Kidney (tissue), 13 donors: ENCODE measurements at regions not wholly inside any gene's neighbourhood (a gene's known extent, or its start where the extent isn't known, plus 50 kb on each side); places are given as distances from the start of the nearest gene placed in this dataset.

Experiments
- DNase-seq, 5 donors: peaks; one replicate each; pipeline ENCODE4 v3.0.0-alpha.2; 2013 to 2020
- FAIRE-seq: peaks from 2 replicates; lab custom pipeline; 2012; peaks lifted over from hg19 to GRCh38; lab: Jason Lieb, UNC
- H3K27ac ChIP-seq, 2 donors: one replicate each; pipeline ENCODE4 v1.7.0; 2013; ENCODE audit warnings: low read depth in 2 of 2, low read length in 2 of 2, inconsistent platforms in 1 of 2
- H3K27me3 ChIP-seq: one replicate; pipeline ENCODE4 v1.7.1; 2013; ENCODE audit warnings: low read length, inconsistent platforms; ENCODE audit not compliant: control insufficient read depth, insufficient read depth
- H3K36me3 ChIP-seq, 3 donors: one replicate each; pipeline versions ENCODE4 v1.7.0 to v1.7.1; 2013; ENCODE audit warnings: low read length in 3 of 3, control low read depth in 1 of 3, inconsistent platforms in 1 of 3; ENCODE audit not compliant: insufficient read depth in 3 of 3, control insufficient read depth in 2 of 3
- H3K4me1 ChIP-seq, 3 donors: one replicate each; pipeline versions ENCODE4 v1.7.0 to v1.7.1; 2013; ENCODE audit warnings: low read length in 3 of 3, inconsistent platforms in 1 of 3, low read depth in 1 of 3; ENCODE audit not compliant: control insufficient read depth in 2 of 3, insufficient read depth in 2 of 3
- H3K4me3 ChIP-seq, 3 donors: one replicate each; pipeline versions ENCODE4 v1.7.0 to v1.8.1; 2013; ENCODE audit warnings: low read length in 3 of 3, control low read depth in 1 of 3, inconsistent platforms in 1 of 3
- H3K9ac ChIP-seq, 3 donors: one replicate each; pipeline versions ENCODE4 v1.7.0 to v1.7.1; 2013; ENCODE audit warnings: low read length in 3 of 3, control low read depth in 1 of 3, inconsistent platforms in 1 of 3
- H3K9me3 ChIP-seq, 3 donors: one replicate each; pipeline versions ENCODE4 v1.7.0 to v1.7.1; 2013; ENCODE audit warnings: low read length in 3 of 3, control low read depth in 1 of 3, inconsistent platforms in 1 of 3; ENCODE audit not compliant: control insufficient read depth in 2 of 3, insufficient read depth in 1 of 3
- CTCF ChIP-seq: IDR thresholded peaks from 3 replicates; pipeline ENCODE4 v1.5.1; 2012; ENCODE audit warnings: mild to moderate bottlenecking, moderate library complexity, borderline replicate concordance; ENCODE audit not compliant: insufficient read depth; ENCODE audit errors: extremely low read depth
- intact Hi-C: fragments of 100-400 bp; cut with DNase I; formaldehyde crosslinking; loops from one replicate; pipeline ENCODE4 v1.11.1; 2022
- donor health status: control.
- donor health status: control.
- donor health status: control.
- donor health status: control.
- donor health status: control.
- donor health status: DM: yes; HTN: yes; CAD: no.
- donor health status: Normal renal cell carcinoma (clear cell type).

GRCh38 chr12:47458279-47458678, 247.6 kb downstream of the RPAP3 start:
- H3K4me1 ChIP-seq: no peaks in the 10 kb centered on the region
- FAIRE-seq (no peak), DNase-seq (no peak)
- H3K9me3 ChIP-seq: no peaks in the 10 kb centered on the region
- no peak overlapping the region for H3K9ac ChIP-seq
- H3K27ac ChIP-seq: no peak overlapping the region
- intact Hi-C loops: no loop called here
- H3K4me3 ChIP-seq: no peak overlapping the region
- H3K36me3 ChIP-seq: no peaks in the 10 kb centered on the region
- no peaks in the 10 kb centered on the region for H3K27me3 ChIP-seq
- no peak for TF ChIP-seq CTCF

- no peak for TF ChIP-seq CTCF
- intact Hi-C loops: no loop called here
- H3K9me3 ChIP-seq: no peaks in the 10 kb centered on the region
- DNase-seq (no peak), FAIRE-seq (no peak)
- H3K4me3 ChIP-seq: no peak overlapping the region
- H3K9ac ChIP-seq: no peak overlapping the region
- H3K27me3 ChIP-seq: no peaks in the 10 kb centered on the region
- H3K36me3 ChIP-seq: no peaks in the 10 kb centered on the region
- no peak overlapping the region for H3K27ac ChIP-seq
- H3K4me1 ChIP-seq: no peaks in the 10 kb centered on the region
These were observed 256.0 kb downstream of the RPAP3 start for GRCh38 chr12:47449797-47450196.

- Histone ChIP-seq H3K4me1 (no peaks in the 10 kb centered on the region), H3K36me3 (no peaks in the 10 kb centered on the region), H3K4me3 (no peak overlapping the region), H3K9me3 (no peaks in the 10 kb centered on the region), H3K9ac (no peak overlapping the region), H3K27me3 (no peaks in the 10 kb centered on the region), H3K27ac (no peak overlapping the region)
- no peak for TF ChIP-seq CTCF
- intact Hi-C loops: no loop called here
- DNase-seq: no peak
- FAIRE-seq: no peak
These were observed 263.5 kb downstream of the RPAP3 start for GRCh38 chr12:47442310-47442709.

- Histone ChIP-seq H3K4me3 (no peak overlapping the region), H3K36me3 (no peaks in the 10 kb centered on the region), H3K4me1 (no peaks in the 10 kb centered on the region), H3K27me3 (no peaks in the 10 kb centered on the region), H3K9ac (no peak overlapping the region), H3K9me3 (no peaks in the 10 kb centered on the region), H3K27ac (no peak overlapping the region)
- intact Hi-C loops: no loop called here
- TF ChIP-seq CTCF: no peak
- DNase-seq: no peak
- no peak for FAIRE-seq
These were observed 264.3 kb downstream of the RPAP3 start for GRCh38 chr12:47441490-47441889.
